Activated CD4-positive, alpha-beta T cell treated with anti-CD3 and anti-CD28 coated beads, Interleukin-2, amount 50 U/mL, for 48 hours (primary cell): ENCODE measurements at regions not wholly inside any gene's neighbourhood (a gene's known extent, or its start where the extent isn't known, plus 50 kb on each side); places are given as distances from the start of the nearest gene placed in this dataset.
"Not testable (repeated sequence)": the region's sequence is repeated elsewhere in the genome, so short reads cannot be mapped to it uniquely, and the experiment has no call there.

Experiments used
- DNase-seq, 2 experiments: peaks; one replicate each; pipeline ENCODE4 v3.0.0-alpha.2; 2020

- no peak for DNase-seq
Observed at GRCh38 chr2:12613137-12613835, 103.5 kb upstream of the TRIB2 start.

DNA sequence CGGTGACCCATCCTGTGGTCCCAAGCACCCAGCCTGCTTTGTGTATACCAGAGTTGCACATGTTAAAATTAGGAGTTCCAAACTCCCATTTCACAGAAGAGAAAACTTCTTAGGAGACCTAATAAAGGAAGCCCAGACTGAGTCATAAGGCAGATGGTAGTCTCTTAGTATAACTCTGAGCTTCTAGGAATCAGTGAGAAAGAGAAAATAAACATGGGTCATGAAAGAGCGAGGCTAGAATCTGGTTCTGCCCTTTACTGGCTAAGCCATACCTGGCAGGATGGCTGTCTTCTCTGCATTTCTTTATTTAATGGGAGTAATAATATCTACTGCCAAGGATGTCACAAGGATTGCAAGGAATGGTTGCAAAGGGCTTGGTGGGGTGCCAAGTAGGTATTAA, 101.2 kb upstream of the TRIB2 start:
- no peak for DNase-seq

DNA sequence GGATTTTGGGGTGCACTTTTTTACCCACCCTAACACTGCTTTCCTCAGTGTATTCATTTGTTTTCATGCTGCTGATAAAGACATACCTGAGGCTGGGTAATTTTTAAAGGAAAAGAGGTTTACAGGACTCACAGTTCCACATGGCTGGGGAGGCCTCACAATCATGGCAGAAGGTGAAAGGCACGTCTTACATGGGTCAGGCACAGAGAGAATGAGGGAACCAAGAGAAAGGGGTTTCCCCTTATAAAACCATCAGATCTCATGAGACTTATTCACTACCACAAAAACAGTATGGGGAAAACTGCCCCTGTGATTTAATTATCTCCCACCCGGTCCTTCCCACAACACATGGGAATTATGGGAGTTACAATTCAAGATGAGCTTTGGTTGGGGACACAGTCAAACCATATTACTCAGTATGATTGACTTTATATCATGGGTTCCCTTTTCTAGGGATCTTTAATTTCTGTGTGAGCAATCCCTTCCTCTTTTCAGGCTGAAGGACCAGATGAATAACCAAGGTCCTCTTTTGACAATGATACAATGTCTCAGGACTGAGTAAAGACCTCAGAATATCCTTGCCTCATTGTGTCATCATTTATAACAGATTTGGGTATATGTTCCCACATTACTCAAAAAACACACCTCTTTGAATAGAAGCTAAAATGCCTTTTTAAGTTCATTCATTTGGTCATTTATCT, 100.1 kb upstream of the TRIB2 start:
- DNase-seq: no peak

- DNase-seq: no peak
Observed at GRCh38 chr2:12617366-12617765, 99.4 kb upstream of the TRIB2 start.

DNA sequence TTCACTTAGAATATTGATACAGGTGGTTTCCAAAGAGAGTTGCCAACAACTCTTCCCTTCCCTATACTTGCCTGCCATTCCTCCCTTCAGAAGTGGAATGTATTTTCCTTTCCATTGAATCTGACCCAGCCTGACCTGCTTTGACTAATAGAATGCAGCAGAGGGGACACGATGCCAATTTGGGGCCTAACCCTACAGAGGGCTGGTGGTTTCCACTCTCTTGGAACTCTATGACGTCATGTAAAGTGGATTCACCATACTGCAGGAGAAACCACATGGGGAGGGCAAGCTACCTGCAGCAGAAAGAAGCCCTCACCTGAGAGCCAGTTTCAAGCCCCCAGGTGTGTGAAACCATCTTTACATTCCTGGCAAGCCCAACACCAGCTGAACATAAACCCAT, 98.9 kb upstream of the TRIB2 start:
- DNase-seq: no peak

DNA sequence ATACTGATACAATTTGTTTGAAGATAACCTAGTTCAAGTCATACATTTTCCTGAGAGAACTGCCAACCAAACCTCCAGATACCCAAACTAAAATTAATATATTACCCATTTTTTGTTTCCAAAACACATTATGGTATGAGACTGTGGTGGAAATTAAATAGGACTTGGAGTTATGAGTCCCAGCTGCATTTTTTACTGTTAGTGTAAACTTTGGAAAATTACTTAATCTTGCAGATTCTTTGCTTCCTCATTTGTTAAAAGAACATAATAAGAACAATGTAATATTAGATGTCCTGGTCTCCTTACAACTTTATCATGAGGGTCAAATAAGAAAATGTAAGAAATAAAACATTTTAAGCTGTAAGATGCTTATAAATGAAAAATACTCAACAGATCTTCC, 98.2 kb upstream of the TRIB2 start:
- DNase-seq: no peak

- DNase-seq: peak; percentile 17 to 36
Observed at GRCh38 chr2:12619975-12620374, 96.8 kb upstream of the TRIB2 start.

GRCh38 chr2:12620759-12621158, 96.0 kb upstream of the TRIB2 start:
- no peak for DNase-seq

GRCh38 chr2:12623051-12623450, 93.7 kb upstream of the TRIB2 start:
- no peak for DNase-seq

GRCh38 chr2:12624384-12624783, 92.4 kb upstream of the TRIB2 start:
- no peak for DNase-seq

DNA sequence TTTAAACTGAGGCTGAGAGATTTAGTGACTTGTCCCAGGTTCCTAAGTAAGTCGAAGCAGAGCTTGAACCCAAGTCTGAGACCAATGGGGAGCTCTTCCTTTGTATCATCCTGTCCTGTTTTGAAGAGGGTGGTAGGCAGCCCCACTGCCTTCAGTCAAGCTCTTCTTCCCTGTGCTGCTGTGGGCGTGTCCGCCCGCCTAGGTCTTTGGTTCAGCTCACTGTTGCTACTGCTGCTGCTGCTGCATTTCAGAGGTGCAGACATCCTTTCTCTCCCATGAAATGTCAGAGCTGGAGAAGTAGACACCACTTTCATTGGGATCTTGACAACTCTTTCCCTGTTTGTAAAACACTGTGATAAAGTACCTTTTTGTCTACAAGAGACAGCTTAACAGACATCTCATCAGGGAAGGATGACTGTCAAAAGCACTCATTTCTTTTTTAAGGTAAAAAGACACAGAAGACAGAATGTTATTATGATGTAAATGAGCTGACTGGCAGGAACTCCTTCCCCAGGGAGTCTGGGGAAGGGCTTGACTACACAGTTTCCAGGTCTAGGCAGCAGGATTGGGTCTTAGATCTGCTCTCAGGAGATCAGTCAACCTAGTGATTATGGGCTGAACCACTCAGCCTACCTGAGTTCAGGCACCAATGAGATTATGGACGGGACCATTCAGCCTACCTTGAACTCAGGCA, 91.7 kb upstream of the TRIB2 start:
- DNase-seq: no peak

DNA sequence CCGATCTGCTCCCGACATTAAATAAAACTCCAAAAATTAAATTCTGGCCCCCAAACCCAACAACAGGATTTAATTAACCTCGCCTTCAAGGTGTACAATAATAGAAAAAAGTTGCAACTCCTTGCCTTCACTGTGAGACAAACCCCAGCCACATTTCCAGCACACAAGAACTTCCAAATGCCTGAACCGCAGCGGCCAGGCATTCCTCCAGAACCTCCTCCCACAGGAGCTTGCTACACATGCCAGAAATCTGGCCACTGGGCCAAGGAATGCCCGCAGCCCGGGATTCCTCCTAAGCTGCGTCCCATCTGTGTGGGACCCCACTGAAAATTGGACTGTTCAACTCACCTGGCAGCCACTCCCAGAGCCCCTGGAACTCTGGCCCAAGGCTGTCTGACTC, 88.2 kb upstream of the TRIB2 start:
- DNase-seq: not testable (repeated sequence)

DNA sequence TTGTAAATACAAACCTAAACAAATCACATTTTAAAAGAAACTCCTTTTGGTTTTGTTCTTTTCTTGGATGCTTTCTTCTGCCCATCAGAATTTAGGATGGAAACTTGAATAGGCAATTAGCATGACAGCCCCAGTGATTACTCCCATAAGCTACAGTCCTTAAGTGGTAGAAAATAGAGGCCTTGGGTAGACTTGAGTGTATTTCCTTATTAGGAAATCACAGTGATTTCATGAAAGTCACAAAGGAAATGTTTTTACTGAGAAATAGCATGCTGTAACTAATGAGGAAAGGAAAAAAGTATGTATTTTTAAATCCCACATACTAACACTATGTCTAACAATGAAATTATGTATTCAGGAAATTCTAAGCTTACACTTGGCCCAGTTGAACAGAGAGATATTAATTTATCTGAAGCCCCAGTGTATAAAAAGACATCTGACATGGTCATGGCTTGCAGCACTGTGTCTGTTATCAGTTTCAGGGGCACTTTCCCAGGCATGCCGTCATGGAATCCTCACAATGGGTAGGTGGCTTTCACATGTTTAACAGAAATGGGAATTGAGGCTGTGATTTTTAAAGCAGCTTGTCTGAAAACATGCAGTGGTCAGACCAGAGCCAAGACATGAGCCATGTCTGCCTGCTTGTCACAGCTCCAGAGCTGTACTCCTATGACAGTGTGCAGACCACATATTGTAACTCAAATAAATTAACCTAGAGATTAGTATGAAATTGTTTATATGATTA, 79.7 kb upstream of the TRIB2 start:
- no peak for DNase-seq

DNA sequence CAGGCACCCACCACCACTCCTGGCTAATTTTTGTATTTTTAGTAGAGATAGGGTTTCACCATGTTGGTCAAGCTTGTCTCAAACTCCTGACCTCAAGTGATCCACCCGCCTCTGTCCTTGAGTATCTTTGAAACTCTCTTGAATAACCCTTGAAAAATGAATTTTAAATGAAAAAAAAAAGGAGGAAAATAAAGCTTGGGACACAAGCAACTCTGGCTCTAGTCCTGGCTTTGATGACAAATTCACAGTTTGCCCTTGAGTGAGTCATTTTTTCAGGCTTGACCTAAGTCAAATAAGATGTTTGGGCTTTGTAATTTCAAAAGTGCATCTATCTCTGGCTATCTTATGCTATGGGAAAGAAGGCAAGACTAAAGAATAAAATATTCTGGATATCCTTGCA, 79.0 kb upstream of the TRIB2 start:
- no peak for DNase-seq

DNA sequence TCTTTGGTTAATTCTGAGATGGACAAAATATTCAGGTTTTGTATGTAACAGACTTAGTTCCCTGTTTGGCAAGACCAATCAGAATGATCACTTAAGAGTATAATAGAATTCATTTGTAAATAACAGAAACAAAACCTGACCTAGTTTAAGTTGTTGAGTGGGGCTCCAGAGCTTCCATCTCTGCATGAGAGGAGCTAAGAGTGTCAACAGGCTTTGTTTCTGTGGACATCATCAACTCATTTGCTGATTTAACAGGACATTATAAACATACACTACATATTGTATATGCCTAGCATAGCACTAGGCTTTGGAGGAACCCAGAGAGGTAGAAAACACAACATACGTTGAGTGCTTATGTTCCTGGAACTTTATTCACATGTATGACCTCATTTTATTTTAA, 75.3 kb upstream of the TRIB2 start:
- DNase-seq: no peak

- no peak for DNase-seq
Observed at GRCh38 chr2:12642332-12642731, 74.4 kb upstream of the TRIB2 start.

- no peak for DNase-seq
Observed at GRCh38 chr2:12642859-12643258, 73.9 kb upstream of the TRIB2 start.

GRCh38 chr2:12649602-12650400, 66.9 kb upstream of the TRIB2 start:
- no peak for DNase-seq

GRCh38 chr2:12651641-12652040, 65.1 kb upstream of the TRIB2 start:
- DNase-seq: no peak

- no peak for DNase-seq
Observed at GRCh38 chr2:12652723-12653122, 64.0 kb upstream of the TRIB2 start.

DNA sequence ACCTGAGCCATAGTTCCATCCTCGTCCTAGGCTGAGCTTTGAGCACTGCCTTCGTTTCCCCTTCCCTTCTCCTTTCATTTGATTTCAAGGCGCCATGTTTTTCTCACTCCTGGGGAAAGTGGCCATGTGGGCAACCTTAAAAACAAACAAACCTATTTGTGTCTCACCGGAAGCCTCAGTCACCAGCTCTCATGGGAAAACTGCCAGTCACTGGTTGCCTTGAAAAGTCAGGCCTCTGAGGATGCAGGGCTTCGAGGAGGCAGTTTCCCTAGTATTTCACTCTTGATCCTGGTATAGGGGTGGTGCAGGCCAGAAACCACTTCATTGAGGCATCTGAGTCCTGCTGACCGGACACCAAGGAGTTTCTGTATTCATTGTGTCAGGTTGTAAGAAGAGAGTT, 59.2 kb upstream of the TRIB2 start:
- no peak for DNase-seq

DNA sequence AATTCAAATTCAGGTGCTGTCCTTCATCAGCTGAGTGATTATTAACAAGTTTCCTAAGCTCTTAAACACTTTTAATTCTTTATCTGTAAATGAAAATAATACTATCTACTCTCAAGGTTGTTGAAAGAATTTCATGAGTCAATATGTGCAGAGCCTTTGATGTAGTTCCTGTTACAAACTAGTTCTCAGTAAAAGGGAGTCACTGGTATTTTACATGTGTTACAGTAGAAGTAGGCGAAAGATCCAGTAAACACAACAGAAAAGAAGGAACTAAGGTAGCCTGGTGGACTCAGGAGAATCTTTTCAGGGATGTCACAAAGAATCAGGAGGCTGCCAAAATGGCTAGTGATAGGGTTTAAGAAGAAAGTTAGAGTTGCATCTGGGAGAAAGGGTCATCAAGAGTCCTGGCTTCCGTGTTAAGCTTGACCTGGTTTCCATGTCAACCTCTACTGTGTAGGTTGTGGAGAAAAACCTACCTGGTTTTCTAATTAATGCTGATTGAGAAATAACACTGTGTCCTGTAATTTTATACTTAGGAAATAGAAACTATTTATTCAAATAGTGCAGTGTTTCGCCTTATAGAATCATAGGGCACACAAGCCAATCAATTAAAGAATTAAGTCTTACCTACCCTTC, 58.3 kb upstream of the TRIB2 start:
- no peak for DNase-seq
